H1 (cell line): ENCODE measurements at regions not wholly inside any gene's neighbourhood (a gene's known extent, or its start where the extent isn't known, plus 50 kb on each side); places are given as distances from the start of the nearest gene placed in this dataset.

ENCODE experiments used
- ATF3 ChIP-seq: IDR thresholded peaks from 2 replicates; pipeline ENCODE4 v1.6.1; 2011; ENCODE audit warnings: low read depth, mild to moderate bottlenecking, low read length; ENCODE audit not compliant: insufficient read depth
- BACH1 ChIP-seq: IDR thresholded peaks from 2 replicates; pipeline ENCODE4 v1.6.1; 2012; ENCODE audit warnings: low read length, improper control_type of control experiment
- CEBPB ChIP-seq: IDR thresholded peaks from 2 replicates; pipeline ENCODE4 v1.6.1; 2012; ENCODE audit warnings: low read depth, low read length

DNA sequence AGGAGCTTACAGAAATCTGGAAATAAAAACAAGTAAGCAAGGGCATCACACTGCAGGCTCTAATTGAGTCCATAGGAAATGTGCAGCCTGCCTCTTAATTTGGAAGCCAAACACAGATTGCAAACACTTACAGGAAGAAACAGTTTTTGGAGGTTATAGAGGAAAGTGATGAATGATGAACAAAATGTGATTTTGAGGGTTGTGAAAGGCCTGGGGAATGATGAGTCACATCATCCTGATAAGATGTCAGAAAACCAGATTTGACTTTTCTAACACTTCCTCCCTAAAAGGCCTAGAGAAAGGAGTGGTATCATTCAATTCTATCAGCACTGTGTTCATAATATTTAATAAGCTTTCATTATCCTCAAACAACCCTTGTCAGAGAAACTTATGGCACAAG, 96.6 kb upstream of the POU2AF2 start (continued):
- TF ChIP-seq CEBPB (no peak), ATF3 (no peak), BACH1 (no peak)
